RKO (cell line): ENCODE measurements at regions not wholly inside any gene's neighbourhood (a gene's known extent, or its start where the extent isn't known, plus 50 kb on each side); places are given as distances from the start of the nearest gene placed in this dataset.

ENCODE experiments used
- DNase-seq: peaks from one replicate; pipeline ENCODE4 v3.0.0-alpha.2; 2016; ENCODE audit warnings: low spot score

- DNase-seq: no peak
Measured at GRCh38 chr12:67909681-67910080, 79.6 kb upstream of the IFNG-AS1 start.

GRCh38 chr12:67910360-67911274 lies 78.6 kb upstream of the IFNG-AS1 start:
- peak; percentile 90 for DNase-seq

GRCh38 chr12:67911275-67911600 lies 78.0 kb upstream of the IFNG-AS1 start:
- DNase-seq: no peak

- no peak for DNase-seq
Measured at GRCh38 chr12:67911789-67912188, 77.5 kb upstream of the IFNG-AS1 start.

GRCh38 chr12:67915335-67915851 lies 73.9 kb upstream of the IFNG-AS1 start:
- DNase-seq: no peak

- DNase-seq: no peak
Measured at GRCh38 chr12:67916266-67916970, 72.8 kb upstream of the IFNG-AS1 start.

- DNase-seq: no peak
Measured at GRCh38 chr12:67917811-67918210, 71.4 kb upstream of the IFNG-AS1 start.

GRCh38 chr12:67918441-67918840 lies 70.8 kb upstream of the IFNG-AS1 start:
- no peak for DNase-seq

- no peak for DNase-seq
Measured at GRCh38 chr12:67919406-67919805, 69.8 kb upstream of the IFNG-AS1 start.

GRCh38 chr12:67920413-67920812 lies 68.8 kb upstream of the IFNG-AS1 start:
- DNase-seq: no peak

GRCh38 chr12:67921286-67921685 lies 68.0 kb upstream of the IFNG-AS1 start:
- DNase-seq: no peak

GRCh38 chr12:67922245-67922644 lies 67.0 kb upstream of the IFNG-AS1 start:
- no peak for DNase-seq

- DNase-seq: no peak
Measured at GRCh38 chr12:67925077-67925476, 64.2 kb upstream of the IFNG-AS1 start.

- DNase-seq: no peak
Measured at GRCh38 chr12:67925552-67925951, 63.7 kb upstream of the IFNG-AS1 start.

- no peak for DNase-seq
Measured at GRCh38 chr12:67926063-67926462, 63.2 kb upstream of the IFNG-AS1 start.

GRCh38 chr12:67927324-67927723 lies 61.9 kb upstream of the IFNG-AS1 start:
- no peak for DNase-seq

GRCh38 chr12:67927815-67928214 lies 61.4 kb upstream of the IFNG-AS1 start:
- no peak for DNase-seq

- DNase-seq: no peak
Measured at GRCh38 chr12:67928621-67929383, 60.4 kb upstream of the IFNG-AS1 start.

- DNase-seq: no peak
Measured at GRCh38 chr12:67929384-67929772, 59.9 kb upstream of the IFNG-AS1 start.

- no peak for DNase-seq
Measured at GRCh38 chr12:67937822-67938221, 51.4 kb upstream of the IFNG-AS1 start.
